Uterus (tissue), 2 donors: ENCODE measurements at regions not wholly inside any gene's neighbourhood (a gene's known extent, or its start where the extent isn't known, plus 50 kb on each side); places are given as distances from the start of the nearest gene placed in this dataset.

Experiments used
- CTCF ChIP-seq, 4 experiments: fragments of 200-600 bp in 2 of 4; fragments of 450-650 bp in 2 of 4; sonication (generic) in 2 of 4; IDR thresholded peaks; one replicate each; pipeline ENCODE4 v1.5.1; 2016 to 2019; ENCODE audit warnings: antibody characterized with exemption in 4 of 4, mild to moderate bottlenecking in 2 of 4, moderate library complexity in 1 of 4
- POLR2A ChIP-seq, 2 donors: fragments of 450-650 bp; IDR thresholded peaks; one replicate each; pipeline ENCODE4 v1.6.1; 2016; ENCODE audit warnings: antibody characterized with exemption in 2 of 2, mild to moderate bottlenecking in 1 of 2, moderate library complexity in 1 of 2

GRCh38 chr10:85433248-85433647, 933.3 kb downstream of the GRID1 start:
- TF ChIP-seq CTCF (IDR thresholded peaks at IDR 0.05), result no peak
- TF ChIP-seq POLR2A (IDR thresholded peaks at IDR 0.05), result no peak
